Natural killer cell (primary cell): ENCODE measurements at regions not wholly inside any gene's neighbourhood (a gene's known extent, or its start where the extent isn't known, plus 50 kb on each side); places are given as distances from the start of the nearest gene placed in this dataset.
"Not testable (repeated sequence)": the region's sequence is repeated elsewhere in the genome, so short reads cannot be mapped to it uniquely, and the experiment has no call there.

Experiments
- ATAC-seq, 3 donors: fragments of 150-1000 bp in 2 of 3; fragments of 200-7000 bp in 1 of 3; cut with Tn5 transposase; 1 replicate in 1 of 3; 2 replicates in 2 of 3; pipeline ENCODE4 v1.10.0; 2021; ENCODE audit warnings: mild to moderate bottlenecking in 2 of 3, moderate library complexity in 2 of 3
- DNase-seq, 2 donors: peaks; one replicate each; pipeline versions ENCODE4 v3.0.0 to v3.0.0-alpha.2; 2013 to 2021; ENCODE audit warnings: mixed read lengths in 1 of 2
- H3K27ac ChIP-seq: one replicate; pipeline ENCODE4 v1.5.1; 2013; ENCODE audit warnings: mild to moderate bottlenecking, low read length
- H3K27me3 ChIP-seq: one replicate; pipeline ENCODE4 v1.6.1; 2013; ENCODE audit warnings: low read length; ENCODE audit not compliant: control insufficient read depth, insufficient read depth
- H3K36me3 ChIP-seq: one replicate; pipeline ENCODE4 v1.6.1; 2013; ENCODE audit warnings: low read length; ENCODE audit not compliant: control insufficient read depth, insufficient read depth
- H3K4me1 ChIP-seq: one replicate; pipeline ENCODE4 v1.6.1; 2013; ENCODE audit warnings: low read length; ENCODE audit not compliant: control insufficient read depth, insufficient read depth
- H3K4me3 ChIP-seq: one replicate; pipeline ENCODE4 v1.5.1; 2013; ENCODE audit warnings: low read length
- H3K9me3 ChIP-seq: one replicate; pipeline ENCODE4 v1.6.1; 2013; ENCODE audit warnings: low read length; ENCODE audit not compliant: control insufficient read depth, insufficient read depth
- H3K27ac Mint-ChIP-seq, 2 donors: one replicate each; pipeline ENCODE4 v1.8.0; 2022; ENCODE audit warnings: mild to moderate bottlenecking in 2 of 2, mixed read lengths in 2 of 2, moderate library complexity in 1 of 2
- H3K27me3 Mint-ChIP-seq, 2 donors: one replicate each; pipeline ENCODE4 v1.8.0; 2022; ENCODE audit warnings: low read depth in 2 of 2, mixed read lengths in 2 of 2
- H3K36me3 Mint-ChIP-seq: one replicate; pipeline ENCODE4 v1.8.0; 2022; ENCODE audit warnings: mixed read lengths
- H3K4me1 Mint-ChIP-seq, 2 donors: one replicate each; pipeline ENCODE4 v1.8.0; 2022; ENCODE audit warnings: mixed read lengths in 2 of 2
- H3K4me3 Mint-ChIP-seq: one replicate; pipeline ENCODE4 v1.8.0; 2022; ENCODE audit warnings: mild to moderate bottlenecking, moderate library complexity, mixed read lengths
- H3K9me3 Mint-ChIP-seq, 2 donors: one replicate each; pipeline ENCODE4 v1.8.0; 2022; ENCODE audit warnings: mixed read lengths in 2 of 2
- CTCF ChIP-seq: fragments of 200-600 bp; IDR thresholded peaks from one replicate; pipeline ENCODE4 v1.8.0; 2022; ENCODE audit warnings: antibody characterized with exemption
- WGBS: methylation state at CpG from one replicate; pipeline ENCODE4 v1.1.7; 2013; ENCODE audit warnings: missing lambda C conversion rate; ENCODE audit not compliant: insufficient coverage; 5-methylcytosine and 5-hydroxymethylcytosine counted together
- intact Hi-C: fragments of 100-400 bp; cut with micrococcal nuclease; formaldehyde crosslinking; loops from one replicate; pipeline ENCODE4 v1.14.2; 2022

- Histone ChIP-seq H3K4me3 (no peak overlapping the region), H3K27ac (no peak overlapping the region), H3K27me3 (no peaks in the 10 kb centered on the region), H3K4me1 (no peaks in the 10 kb centered on the region), H3K9me3 (no peaks in the 10 kb centered on the region), H3K36me3 (no peaks in the 10 kb centered on the region)
- no peak for TF ChIP-seq CTCF
- 66% methylated on average over 2 of the region's 3 CpGs for WGBS
- ATAC-seq (no peak), DNase-seq (no peak)
- Mint-ChIP-seq H3K36me3 (peaks cover 13% of the 10 kb centered on the region), H3K4me3 (no peak overlapping the region), H3K4me1 (no peaks in the 10 kb centered on the region), H3K27me3 (no peaks in the 10 kb centered on the region), H3K9me3 (peaks cover 16 to 23% of the 10 kb centered on the region in 2 donors), H3K27ac (no peak overlapping the region)
- intact Hi-C loops, result no loop called here
Measured at GRCh38 chr2:52269696-52270485, 1238.0 kb upstream of the NRXN1 start.

DNA sequence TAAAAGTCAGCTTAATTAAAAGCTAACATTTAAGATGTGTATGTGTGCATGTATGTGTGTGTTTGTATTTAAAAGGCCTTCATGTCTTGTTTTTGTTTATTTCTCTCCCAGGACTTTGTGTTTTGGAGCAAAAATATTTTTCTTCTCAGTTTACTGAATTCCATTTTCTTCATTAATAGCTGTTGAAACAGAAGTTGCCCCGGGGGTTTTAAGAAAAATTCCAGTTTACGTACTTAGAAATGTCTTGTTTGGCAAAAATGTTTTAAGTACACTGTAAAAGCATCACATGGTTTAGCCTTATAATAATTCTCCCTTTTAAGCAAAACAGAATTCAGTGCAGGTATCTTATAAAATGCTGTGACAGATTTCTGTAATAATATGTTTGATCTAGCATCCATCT lies 1233.0 kb upstream of the NRXN1 start:
- peaks cover 10 to 23% of the 10 kb centered on the region in 2 donors for H3K9me3 Mint-ChIP-seq
- WGBS, result no CpG with 5 or more reads among the region's 2 CpGs
- H3K4me1 Mint-ChIP-seq, result no peaks in the 10 kb centered on the region
- H3K27ac ChIP-seq, result no peak overlapping the region
- TF ChIP-seq CTCF, result no peak
- no peak overlapping the region for H3K27ac Mint-ChIP-seq
- H3K27me3 Mint-ChIP-seq, result no peaks in the 10 kb centered on the region
- H3K4me3 ChIP-seq, result no peak overlapping the region
- H3K4me1 ChIP-seq, result no peaks in the 10 kb centered on the region
- no peaks in the 10 kb centered on the region for H3K36me3 ChIP-seq
- intact Hi-C loops, result no loop called here
- peaks cover 6% of the 10 kb centered on the region for H3K36me3 Mint-ChIP-seq
- DNase-seq (no peak), ATAC-seq (no peak)
- H3K9me3 ChIP-seq, result peaks cover 10% of the 10 kb centered on the region
- H3K27me3 ChIP-seq, result no peaks in the 10 kb centered on the region
- H3K4me3 Mint-ChIP-seq, result no peak overlapping the region

- H3K4me3 Mint-ChIP-seq, result no peak overlapping the region
- no peaks in the 10 kb centered on the region for H3K4me1 ChIP-seq
- H3K27me3 ChIP-seq, result no peaks in the 10 kb centered on the region
- intact Hi-C loops, result no loop called here
- peaks cover 6% of the 10 kb centered on the region for H3K36me3 Mint-ChIP-seq
- no peak overlapping the region for H3K4me3 ChIP-seq
- peaks cover 10 to 23% of the 10 kb centered on the region in 2 donors for H3K9me3 Mint-ChIP-seq
- 85% methylated on average over 3 of the region's 3 CpGs for WGBS
- H3K27ac Mint-ChIP-seq, result no peak overlapping the region
- H3K27me3 Mint-ChIP-seq, result no peaks in the 10 kb centered on the region
- no peak for TF ChIP-seq CTCF
- H3K4me1 Mint-ChIP-seq, result no peaks in the 10 kb centered on the region
- no peaks in the 10 kb centered on the region for H3K36me3 ChIP-seq
- H3K9me3 ChIP-seq, result peaks cover 10% of the 10 kb centered on the region
- DNase-seq, result no peak
- no peak for ATAC-seq
- H3K27ac ChIP-seq, result no peak overlapping the region
Measured at GRCh38 chr2:52264488-52264887, 1232.6 kb upstream of the NRXN1 start.

GRCh38 chr2:52260904-52261303 lies 1229.0 kb upstream of the NRXN1 start:
- ATAC-seq, result no peak
- TF ChIP-seq CTCF, result no peak
- Histone ChIP-seq H3K4me1 (no peaks in the 10 kb centered on the region), H3K4me3 (no peak overlapping the region), H3K27ac (no peak overlapping the region), H3K27me3 (no peaks in the 10 kb centered on the region), H3K9me3 (peaks cover 10% of the 10 kb centered on the region), H3K36me3 (no peaks in the 10 kb centered on the region)
- DNase-seq, result no peak
- no peak overlapping the region for H3K27ac Mint-ChIP-seq
- no peak overlapping the region for H3K4me3 Mint-ChIP-seq
- no peaks in the 10 kb centered on the region for H3K27me3 Mint-ChIP-seq
- intact Hi-C loops, result no loop called here
- H3K36me3 Mint-ChIP-seq, result no peaks in the 10 kb centered on the region
- peaks cover 7 to 21% of the 10 kb centered on the region in 2 donors for H3K9me3 Mint-ChIP-seq
- WGBS, result 100% methylated on average over 1 of the region's 1 CpG
- no peaks in the 10 kb centered on the region for H3K4me1 Mint-ChIP-seq

- H3K27me3 Mint-ChIP-seq, H3K36me3 Mint-ChIP-seq, H3K4me3 Mint-ChIP-seq, H3K27me3 ChIP-seq, DNase-seq, H3K4me3 ChIP-seq, H3K27ac ChIP-seq, H3K27ac Mint-ChIP-seq, ATAC-seq, H3K36me3 ChIP-seq, intact Hi-C loops, H3K4me1 ChIP-seq, H3K4me1 Mint-ChIP-seq: not testable (repeated sequence)
- WGBS, result 89% methylated on average over 11 of the region's 11 CpGs
- H3K9me3 Mint-ChIP-seq, result peaks cover 7 to 17% of the 10 kb centered on the region in 2 donors
- H3K9me3 ChIP-seq, result peaks cover 15% of the 10 kb centered on the region
Measured at GRCh38 chr2:52258967-52259366, 1227.0 kb upstream of the NRXN1 start.
